Hepatocyte (in vitro differentiated cells): ENCODE measurements at regions not wholly inside any gene's neighbourhood (a gene's known extent, or its start where the extent isn't known, plus 50 kb on each side); places are given as distances from the start of the nearest gene placed in this dataset.

ENCODE experiments used
- DNase-seq: peaks from one replicate; pipeline ENCODE4 v3.0.0-alpha.2; 2016; ENCODE audit warnings: low spot score
- H2AFZ ChIP-seq: fragments of 200-600 bp; sonication (generic); 2 replicates; pipeline ENCODE4 v1.6.0; 2016; ENCODE audit warnings: antibody characterized with exemption, mild to moderate bottlenecking
- H3K27ac ChIP-seq: fragments of 200-600 bp; sonication (generic); 2 replicates; pipeline ENCODE4 v1.5.1; 2016; ENCODE audit warnings: mild to moderate bottlenecking
- H3K27me3 ChIP-seq: fragments of 200-600 bp; sonication (generic); 2 replicates; pipeline ENCODE4 v1.6.1; 2016
- H3K36me3 ChIP-seq: fragments of 200-600 bp; sonication (generic); replicated peaks from 2 replicates; pipeline ENCODE4 v1.5.1; 2016; ENCODE audit warnings: low read depth; ENCODE audit not compliant: insufficient read depth
- H3K4me1 ChIP-seq: fragments of 200-600 bp; sonication (generic); 2 replicates; pipeline ENCODE4 v1.5.1; 2016; ENCODE audit warnings: mild to moderate bottlenecking, moderate library complexity; ENCODE audit not compliant: insufficient read depth
- H3K4me2 ChIP-seq: fragments of 200-600 bp; sonication (generic); 2 replicates; pipeline ENCODE4 v1.6.0; 2016
- H3K4me3 ChIP-seq: fragments of 200-600 bp; sonication (generic); 2 replicates; pipeline ENCODE4 v1.5.1; 2016; ENCODE audit warnings: mild to moderate bottlenecking
- H3K79me2 ChIP-seq: fragments of 200-600 bp; sonication (generic); 2 replicates; pipeline ENCODE4 v1.6.0; 2017; ENCODE audit warnings: mild to moderate bottlenecking
- H3K9me2 ChIP-seq: fragments of 200-600 bp; sonication (generic); replicated peaks from 2 replicates; pipeline ENCODE4 v1.6.0; 2017; ENCODE audit warnings: mild to moderate bottlenecking; ENCODE audit not compliant: insufficient read depth
- H3K9me3 ChIP-seq: fragments of 200-600 bp; sonication (generic); 2 replicates; pipeline ENCODE4 v1.5.1; 2016; ENCODE audit warnings: low read depth, mild to moderate bottlenecking
- H4K20me1 ChIP-seq: fragments of 200-600 bp; sonication (generic); 2 replicates; pipeline ENCODE4 v1.6.0; 2016; ENCODE audit warnings: mild to moderate bottlenecking; ENCODE audit not compliant: insufficient read depth, poor library complexity, severe bottlenecking
- EZH2 ChIP-seq: fragments of 200-600 bp; sonication (generic); IDR thresholded peaks from 2 replicates; pipeline ENCODE4 v1.6.1; 2016; ENCODE audit warnings: antibody characterized with exemption, mild to moderate bottlenecking, borderline replicate concordance
- EZH2phosphoT487 ChIP-seq: fragments of 200-600 bp; sonication (generic); IDR thresholded peaks from one replicate; pipeline ENCODE4 v1.6.1; 2018; ENCODE audit warnings: antibody characterized with exemption, mild to moderate bottlenecking, low read depth, moderate library complexity; ENCODE audit not compliant: unreplicated experiment, severe bottlenecking
- WGBS: methylation state at CpG from one replicate; pipeline ENCODE4 v1.1.6; 2016; ENCODE audit warnings: low lambda C conversion rate; ENCODE audit errors: missing lambda C conversion rate; 5-methylcytosine and 5-hydroxymethylcytosine counted together
- TF ChIP-seq, protein P1 (sequence below): fragments of 200-600 bp; sonication (generic); IDR thresholded peaks from 2 replicates; pipeline ENCODE4 v1.5.1; 2016; ENCODE audit warnings: antibody characterized with exemption, mild to moderate bottlenecking; ENCODE audit not compliant: poor library complexity

DNA sequence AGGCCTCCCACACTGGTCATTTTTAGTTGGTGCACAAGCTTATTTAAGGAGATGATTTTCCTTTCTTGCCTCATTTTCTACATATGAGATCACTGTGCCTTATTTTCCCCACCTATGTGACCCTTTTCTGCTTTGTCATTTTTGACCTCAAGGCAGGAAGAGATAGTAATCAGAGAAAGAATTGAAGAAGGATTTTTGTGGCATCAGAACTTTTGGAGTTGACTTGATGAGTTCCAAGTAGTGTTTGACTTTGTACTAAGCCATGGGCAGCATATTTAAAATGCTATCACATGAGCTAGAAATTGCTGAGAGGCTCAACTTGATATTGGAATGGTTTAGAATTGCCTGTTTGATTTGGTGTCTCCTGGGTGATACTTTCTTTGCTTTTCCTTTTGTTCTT is 440.8 kb downstream of the AEBP2 start:
- H3K4me2 ChIP-seq = no peak overlapping the region
- no peak overlapping the region for H2AFZ ChIP-seq
- TF ChIP-seq, protein P1, sequence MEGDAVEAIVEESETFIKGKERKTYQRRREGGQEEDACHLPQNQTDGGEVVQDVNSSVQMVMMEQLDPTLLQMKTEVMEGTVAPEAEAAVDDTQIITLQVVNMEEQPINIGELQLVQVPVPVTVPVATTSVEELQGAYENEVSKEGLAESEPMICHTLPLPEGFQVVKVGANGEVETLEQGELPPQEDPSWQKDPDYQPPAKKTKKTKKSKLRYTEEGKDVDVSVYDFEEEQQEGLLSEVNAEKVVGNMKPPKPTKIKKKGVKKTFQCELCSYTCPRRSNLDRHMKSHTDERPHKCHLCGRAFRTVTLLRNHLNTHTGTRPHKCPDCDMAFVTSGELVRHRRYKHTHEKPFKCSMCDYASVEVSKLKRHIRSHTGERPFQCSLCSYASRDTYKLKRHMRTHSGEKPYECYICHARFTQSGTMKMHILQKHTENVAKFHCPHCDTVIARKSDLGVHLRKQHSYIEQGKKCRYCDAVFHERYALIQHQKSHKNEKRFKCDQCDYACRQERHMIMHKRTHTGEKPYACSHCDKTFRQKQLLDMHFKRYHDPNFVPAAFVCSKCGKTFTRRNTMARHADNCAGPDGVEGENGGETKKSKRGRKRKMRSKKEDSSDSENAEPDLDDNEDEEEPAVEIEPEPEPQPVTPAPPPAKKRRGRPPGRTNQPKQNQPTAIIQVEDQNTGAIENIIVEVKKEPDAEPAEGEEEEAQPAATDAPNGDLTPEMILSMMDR = no peak
- TF ChIP-seq EZH2 (no peak), EZH2phosphoT487 (no peak)
- no peaks in the 10 kb centered on the region for H3K27me3 ChIP-seq
- no peaks in the 10 kb centered on the region for H3K79me2 ChIP-seq
- H3K36me3 ChIP-seq = no peaks in the 10 kb centered on the region
- no peaks in the 10 kb centered on the region for H4K20me1 ChIP-seq
- H3K9me3 ChIP-seq = no peaks in the 10 kb centered on the region
- no peak overlapping the region for H3K4me3 ChIP-seq
- DNase-seq = no peak
- no peak overlapping the region for H3K27ac ChIP-seq
- no peaks in the 10 kb centered on the region for H3K9me2 ChIP-seq
- H3K4me1 ChIP-seq = no peaks in the 10 kb centered on the region

DNA sequence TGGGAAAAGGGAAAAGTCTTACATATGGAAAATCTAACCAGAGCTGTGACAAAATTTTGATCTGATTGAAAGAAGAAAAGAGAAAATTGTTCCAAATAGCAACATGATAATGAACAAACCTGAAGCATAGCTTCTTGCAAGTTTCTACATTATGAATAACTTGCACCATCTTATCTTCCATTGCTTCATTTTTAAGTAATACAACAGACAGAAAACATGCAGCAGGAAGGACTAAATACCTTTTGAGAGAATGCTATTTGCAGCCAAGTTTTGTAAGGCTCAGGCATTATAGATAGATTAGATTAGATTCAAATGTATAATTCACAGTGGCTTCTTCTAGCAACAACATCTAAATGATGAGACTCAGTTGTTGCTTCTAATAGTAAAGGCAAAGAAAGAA is 441.4 kb downstream of the AEBP2 start:
- no peak for DNase-seq
- Histone ChIP-seq H3K27ac (no peak overlapping the region), H3K9me2 (no peaks in the 10 kb centered on the region), H3K4me3 (no peak overlapping the region), H3K4me2 (no peak overlapping the region), H2AFZ (no peak overlapping the region), H4K20me1 (no peaks in the 10 kb centered on the region), H3K79me2 (no peaks in the 10 kb centered on the region), H3K36me3 (no peaks in the 10 kb centered on the region), H3K9me3 (no peaks in the 10 kb centered on the region), H3K27me3 (no peaks in the 10 kb centered on the region), H3K4me1 (no peaks in the 10 kb centered on the region)
- no peak for TF ChIP-seq EZH2
- TF ChIP-seq EZH2phosphoT487 = no peak
- TF ChIP-seq, protein P1 = no peak

DNA sequence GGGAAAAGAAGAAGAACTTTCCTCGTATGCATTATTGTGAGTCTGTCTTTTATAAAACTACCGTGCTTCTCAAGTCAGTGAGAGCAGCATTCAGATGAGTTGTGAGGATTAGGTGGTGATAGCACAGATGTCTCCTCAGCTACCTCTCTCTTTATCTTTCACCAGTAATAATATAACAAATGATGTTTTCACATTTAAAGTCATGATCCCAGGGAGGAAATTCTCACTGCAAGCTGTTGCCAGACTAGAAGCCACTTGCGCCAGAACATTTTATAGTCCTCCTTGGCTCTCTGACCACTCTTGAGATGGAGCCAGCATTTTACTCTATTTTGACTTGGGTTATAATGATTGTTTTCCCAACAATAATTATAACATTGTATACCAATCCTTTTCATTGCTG is 443.1 kb downstream of the AEBP2 start:
- TF ChIP-seq EZH2 = no peak
- TF ChIP-seq EZH2phosphoT487 = no peak
- TF ChIP-seq, protein P1 = no peak
- H3K4me1 ChIP-seq = peaks cover 12% of the 10 kb centered on the region
- no peaks in the 10 kb centered on the region for H3K36me3 ChIP-seq
- DNase-seq = no peak
- no peak overlapping the region for H3K4me3 ChIP-seq
- 58% methylated on average over 3 of the region's 3 CpGs for WGBS
- no peak overlapping the region for H3K27ac ChIP-seq
- no peaks in the 10 kb centered on the region for H3K9me2 ChIP-seq
- no peak overlapping the region for H2AFZ ChIP-seq
- H4K20me1 ChIP-seq = no peaks in the 10 kb centered on the region
- H3K79me2 ChIP-seq = no peaks in the 10 kb centered on the region
- no peak overlapping the region for H3K4me2 ChIP-seq
- H3K27me3 ChIP-seq = no peaks in the 10 kb centered on the region
- H3K9me3 ChIP-seq = no peaks in the 10 kb centered on the region

DNA sequence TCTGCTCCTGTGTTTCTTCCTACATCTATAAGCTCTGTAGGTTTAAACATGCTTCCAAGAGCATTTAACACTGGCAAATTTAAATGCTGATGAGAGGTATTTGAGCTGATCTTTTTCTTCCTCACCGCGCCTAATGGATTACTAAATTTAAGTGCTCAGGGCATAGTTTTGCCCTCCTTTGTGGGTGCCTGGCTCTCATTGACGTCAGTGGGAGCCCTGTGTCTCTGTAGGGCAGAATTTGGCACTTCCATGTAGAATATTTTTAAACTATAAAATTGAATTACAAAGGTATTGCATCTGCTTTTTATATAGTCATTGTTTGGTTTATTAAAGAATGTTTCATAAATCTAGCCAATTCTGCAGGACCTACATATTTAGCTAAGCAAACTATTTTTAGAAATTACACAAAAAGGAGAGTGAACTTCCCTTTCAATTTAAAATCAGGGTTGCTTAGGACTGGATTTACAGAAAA is 444.8 kb downstream of the AEBP2 start:
- H3K79me2 ChIP-seq = no peaks in the 10 kb centered on the region
- TF ChIP-seq EZH2phosphoT487 (no peak), EZH2 (no peak)
- TF ChIP-seq, protein P1 = no peak
- H4K20me1 ChIP-seq = no peaks in the 10 kb centered on the region
- no peak overlapping the region for H3K4me2 ChIP-seq
- H3K36me3 ChIP-seq = no peaks in the 10 kb centered on the region
- 87% methylated on average over 3 of the region's 3 CpGs for WGBS
- H2AFZ ChIP-seq = no peak overlapping the region
- H3K27me3 ChIP-seq = no peaks in the 10 kb centered on the region
- no peaks in the 10 kb centered on the region for H3K9me2 ChIP-seq
- H3K4me1 ChIP-seq = peaks cover 16% of the 10 kb centered on the region
- H3K9me3 ChIP-seq = no peaks in the 10 kb centered on the region
- no peak overlapping the region for H3K27ac ChIP-seq
- no peak for DNase-seq
- no peak overlapping the region for H3K4me3 ChIP-seq
